ENCODE measurements at regions not wholly inside any gene's neighbourhood (a gene's known extent, or its start where the extent isn't known, plus 50 kb on each side); places are given as distances from the start of the nearest gene placed in this dataset.

GRCh38 chr7:67896721-67897120, 900.1 kb downstream of the TYW1 start:
- no peak overlapping the region for H3K4me3 ChIP-seq (ENCODE audit: low read depth in 1 of 3, low read length in 3 of 3)
- H3K9ac ChIP-seq (ENCODE audit: low read depth in 1 of 2, low read length in 2 of 2): no peak overlapping the region
- H3K27me3 ChIP-seq (ENCODE audit: control insufficient read depth in 4 of 4, insufficient read depth in 4 of 4, low read length in 3 of 4): no peaks in the 10 kb centered on the region
- no peaks in the 10 kb centered on the region for H3K36me3 ChIP-seq (ENCODE audit: control insufficient read depth in 4 of 4, insufficient read depth in 3 of 4, low read depth in 1 of 4, low read length in 3 of 4)
- DNase-seq (ENCODE audit: low spot score): no peak
- H3K4me1 ChIP-seq (ENCODE audit: control insufficient read depth in 4 of 4, insufficient read depth in 4 of 4, low read length in 3 of 4): no peaks in the 10 kb centered on the region
- H3K27ac ChIP-seq (ENCODE audit: low read depth in 1 of 2, low read length in 2 of 2): no peak overlapping the region
- H3K9me3 ChIP-seq (ENCODE audit: control insufficient read depth in 4 of 4, low read length in 3 of 4): no peaks in the 10 kb centered on the region
- TF ChIP-seq CTCF (IDR thresholded peaks at IDR 0.05; ENCODE audit: low read depth, low read length, missing input control) (no peak), FOXA2 (IDR thresholded peaks at IDR 0.05) (no peak), GABPA (IDR thresholded peaks at IDR 0.05 in 1 of 2, conservative IDR thresholded peaks at IDR 0.05 in 1 of 2) (no peak), REST (IDR thresholded peaks at IDR 0.05) (no peak), EGR1 (IDR thresholded peaks at IDR 0.05; ENCODE audit: low read depth in 2 of 2) (no peak)

- Histone ChIP-seq H3K27me3 (ENCODE audit: control insufficient read depth in 4 of 4, insufficient read depth in 4 of 4, low read length in 3 of 4) (no peaks in the 10 kb centered on the region), H3K36me3 (ENCODE audit: control insufficient read depth in 4 of 4, insufficient read depth in 3 of 4, low read depth in 1 of 4, low read length in 3 of 4) (no peaks in the 10 kb centered on the region), H3K4me3 (ENCODE audit: low read depth in 1 of 3, low read length in 3 of 3) (no peak overlapping the region), H3K9ac (ENCODE audit: low read depth in 1 of 2, low read length in 2 of 2) (no peak overlapping the region), H3K27ac (ENCODE audit: low read depth in 1 of 2, low read length in 2 of 2) (no peak overlapping the region), H3K4me1 (ENCODE audit: control insufficient read depth in 4 of 4, insufficient read depth in 4 of 4, low read length in 3 of 4) (no peaks in the 10 kb centered on the region), H3K9me3 (ENCODE audit: control insufficient read depth in 4 of 4, low read length in 3 of 4) (no peaks in the 10 kb centered on the region)
- no peak for DNase-seq (ENCODE audit: low spot score)
- no peak for TF ChIP-seq HNF4A (conservative IDR thresholded peaks at IDR 0.05)
- 90% methylated on average over 2 of the region's 2 CpGs for WGBS
These were observed 903.8 kb downstream of the TYW1 start for GRCh38 chr7:67900456-67900855.

- WGBS: 81% methylated on average over 17 of the region's 17 CpGs
- no peaks in the 10 kb centered on the region for H3K36me3 ChIP-seq (ENCODE audit: control insufficient read depth in 4 of 4, insufficient read depth in 3 of 4, low read depth in 1 of 4, low read length in 3 of 4)
- no peak for DNase-seq (ENCODE audit: low spot score)
- no peaks in the 10 kb centered on the region for H3K4me1 ChIP-seq (ENCODE audit: control insufficient read depth in 4 of 4, insufficient read depth in 4 of 4, low read length in 3 of 4)
- no peak for TF ChIP-seq REST (IDR thresholded peaks at IDR 0.05)
- TF ChIP-seq HNF4G (IDR thresholded peaks at IDR 0.05): no peak
- no peak for TF ChIP-seq ZBTB33 (IDR thresholded peaks at IDR 0.05)
- TF ChIP-seq RXRA (IDR thresholded peaks at IDR 0.05): no peak
- no peak for TF ChIP-seq NR2F2 (IDR thresholded peaks at IDR 0.05)
- no peak for TF ChIP-seq YY1 (IDR thresholded peaks at IDR 0.05)
- no peak for TF ChIP-seq JUND (IDR thresholded peaks at IDR 0.05)
- no peak for TF ChIP-seq TAF1 (conservative IDR thresholded peaks at IDR 0.05)
- TF ChIP-seq ATF3 (IDR thresholded peaks at IDR 0.05): no peak
- TF ChIP-seq HNF4A (conservative IDR thresholded peaks at IDR 0.05): no peak
- no peak for TF ChIP-seq GABPA (IDR thresholded peaks at IDR 0.05 in 1 of 2, conservative IDR thresholded peaks at IDR 0.05 in 1 of 2)
- H3K27me3 ChIP-seq (ENCODE audit: control insufficient read depth in 4 of 4, insufficient read depth in 4 of 4, low read length in 3 of 4): no peaks in the 10 kb centered on the region
- H3K9ac ChIP-seq (ENCODE audit: low read depth in 1 of 2, low read length in 2 of 2): no peak overlapping the region
- H3K27ac ChIP-seq (ENCODE audit: low read depth in 1 of 2, low read length in 2 of 2): no peak overlapping the region
- no peak overlapping the region for H3K4me3 ChIP-seq (ENCODE audit: low read depth in 1 of 3, low read length in 3 of 3)
- no peaks in the 10 kb centered on the region for H3K9me3 ChIP-seq (ENCODE audit: control insufficient read depth in 4 of 4, low read length in 3 of 4)
These were observed 905.3 kb downstream of the TYW1 start for GRCh38 chr7:67901808-67902480.
